Mucosa of descending colon (tissue), 3 donors: ENCODE measurements at regions not wholly inside any gene's neighbourhood (a gene's known extent, or its start where the extent isn't known, plus 50 kb on each side); places are given as distances from the start of the nearest gene placed in this dataset.
A peak's percentile ranks its signal among the peaks of the same experiment; 100 is the strongest.

Source experiments
- ATAC-seq: fragments of 200-7000 bp; cut with Tn5 transposase; one replicate; pipeline ENCODE4 v1.9.1; 2020; ENCODE audit warnings: mild to moderate bottlenecking, moderate library complexity
- DNase-seq, 3 donors: peaks; one replicate each; pipeline ENCODE4 v3.0.0-alpha.2; 2020
- H3K36me3 ChIP-seq: fragments of 200-600 bp; one replicate; pipeline ENCODE4 v1.8.0; 2021; ENCODE audit warnings: low read depth, mild to moderate bottlenecking
- H3K4me1 ChIP-seq: fragments of 200-600 bp; one replicate; pipeline ENCODE4 v1.8.0; 2021; ENCODE audit warnings: low read depth, mild to moderate bottlenecking
- H3K4me3 ChIP-seq: fragments of 200-600 bp; one replicate; pipeline ENCODE4 v1.8.0; 2021; ENCODE audit warnings: mild to moderate bottlenecking
- H3K9me3 ChIP-seq: fragments of 200-600 bp; one replicate; pipeline ENCODE4 v1.8.0; 2021; ENCODE audit warnings: mild to moderate bottlenecking
- CTCF ChIP-seq: fragments of 200-600 bp; IDR thresholded peaks from one replicate; pipeline ENCODE4 v1.8.0; 2022; ENCODE audit warnings: antibody characterized with exemption, mild to moderate bottlenecking
- intact Hi-C, 2 donors: fragments of 100-400 bp; cut with DNase I in 1 of 2; cut with micrococcal nuclease in 1 of 2; formaldehyde crosslinking; loops; one replicate each; pipeline versions ENCODE4 v1.11.0 to v1.11.1; 2022; cut with DNase I, micrococcal nuclease
- donor health status: DM: no; HTN: no; CAD: no; lungs with moderate emphysema.
- donor health status: DM: no; HTN: no; CAD: no.
- donor health status: DM: no; HTN: yes; CAD: no.

- TF ChIP-seq CTCF, result no peak
- intact Hi-C loops, result no loop called here
Measured at GRCh38 chr11:122219791-122220190, 103.8 kb upstream of the BLID start.

GRCh38 chr11:122215244-122215992 is 99.4 kb upstream of the BLID start:
- peak; percentile 67 for TF ChIP-seq CTCF
- intact Hi-C loops, result no loop called here
- H3K4me3 ChIP-seq, result no peak overlapping the region
- DNase-seq (peak; percentile 52 to 62 (median 57)), ATAC-seq (peak; percentile 79)
- no peaks in the 10 kb centered on the region for H3K36me3 ChIP-seq
- no peaks in the 10 kb centered on the region for H3K4me1 ChIP-seq
- no peaks in the 10 kb centered on the region for H3K9me3 ChIP-seq

More at GRCh38 chr11:122219791-122220190, 103.8 kb upstream of the BLID start:
- Histone ChIP-seq H3K4me3 (no peak overlapping the region), H3K9me3 (no peaks in the 10 kb centered on the region), H3K36me3 (no peaks in the 10 kb centered on the region), H3K4me1 (no peaks in the 10 kb centered on the region)
- DNase-seq (no peak), ATAC-seq (no peak)

- intact Hi-C loops, result loop anchor here in 1 of 2 donors (5.0 kb wide), 1 partner anchor 397 kb away; no protein-coding TSS in a partner anchor
- ATAC-seq (no peak), DNase-seq (no peak)
- H3K4me1 ChIP-seq, result no peaks in the 10 kb centered on the region
- H3K4me3 ChIP-seq, result no peak overlapping the region
- H3K9me3 ChIP-seq, result no peaks in the 10 kb centered on the region
- no peak for TF ChIP-seq CTCF
- H3K36me3 ChIP-seq, result no peaks in the 10 kb centered on the region
Measured at GRCh38 chr11:122214567-122214966, 98.6 kb upstream of the BLID start.

GRCh38 chr11:122214080-122214479 is 98.1 kb upstream of the BLID start:
- intact Hi-C loops, result loop anchor here in 1 of 2 donors (5.0 kb wide), 1 partner anchor 397 kb away; no protein-coding TSS in a partner anchor
- H3K4me3 ChIP-seq, result no peak overlapping the region
- no peak for TF ChIP-seq CTCF
- H3K36me3 ChIP-seq, result no peaks in the 10 kb centered on the region
- DNase-seq (no peak), ATAC-seq (no peak)
- H3K4me1 ChIP-seq, result no peaks in the 10 kb centered on the region
- H3K9me3 ChIP-seq, result no peaks in the 10 kb centered on the region

GRCh38 chr11:122213171-122213570 is 97.2 kb upstream of the BLID start:
- Histone ChIP-seq H3K4me1 (no peaks in the 10 kb centered on the region), H3K36me3 (no peaks in the 10 kb centered on the region), H3K4me3 (no peak overlapping the region), H3K9me3 (no peaks in the 10 kb centered on the region)
- intact Hi-C loops, result loop anchor here in 1 of 2 donors (5.0 kb wide), 1 partner anchor 396 kb away; no protein-coding TSS in a partner anchor
- no peak for TF ChIP-seq CTCF
- DNase-seq, result no peak
- ATAC-seq, result no peak
